A549 (cell line): ENCODE measurements at regions not wholly inside any gene's neighbourhood (a gene's known extent, or its start where the extent isn't known, plus 50 kb on each side); places are given as distances from the start of the nearest gene placed in this dataset.

ENCODE experiments used
- ATAC-seq, 2 experiments: fragments of 200-7000 bp in 1 of 2; fragments of >200 bp in 1 of 2; cut with Nextera tagmentation in 1 of 2; cut with Tn5 transposase in 1 of 2; 3 replicates each; pipeline versions ENCODE4 v1.8.0 to v1.9.1; 2018 to 2020; ENCODE audit warnings: mild to moderate bottlenecking in 1 of 2, moderate library complexity in 1 of 2
- CTCF ChIA-PET: fragments of 300-600 bp; sonication (Branson Sonifier 250); formaldehyde crosslinking; extraction: SDS; loops from one replicate; lab custom pipeline; 2021; ENCODE audit warnings: antibody characterized with exemption, inconsistent platforms; lab: Yijun Ruan, JAX
- POLR2A ChIA-PET: fragments of 350-600 bp; formaldehyde crosslinking; extraction: SDS; loops from one replicate; lab custom pipeline; 2021; ENCODE audit warnings: antibody characterized with exemption, inconsistent platforms; lab: Yijun Ruan, JAX
- DNase-seq, 2 experiments: peaks; one replicate each; pipeline versions ENCODE4 v3.0.0 to v3.0.0-alpha.2; 2011 to 2016; ENCODE audit warnings: low read depth in 1 of 2, low spot score in 1 of 2
- FAIRE-seq: peaks from 2 replicates; lab custom pipeline; 2011; peaks lifted over from hg19 to GRCh38; lab: Jason Lieb, UNC
- H3K27ac ChIP-seq, 2 experiments: fragments of >200 bp; sonication (Bioruptor Twin); formaldehyde crosslinking; 3 replicates each; pipeline ENCODE4 v1.5.1; 2016 to 2017
- H3K4me1 ChIP-seq: fragments of >200 bp; sonication (Bioruptor Twin); formaldehyde crosslinking; 3 replicates; pipeline ENCODE4 v1.6.1; 2016
- H3K4me2 ChIP-seq: fragments of >200 bp; sonication (Bioruptor Twin); formaldehyde crosslinking; 3 replicates; pipeline ENCODE4 v1.6.1; 2016
- H3K4me3 ChIP-seq: fragments of >200 bp; sonication (Bioruptor Twin); formaldehyde crosslinking; 3 replicates; pipeline ENCODE4 v1.5.1; 2016
- H3K9me3 ChIP-seq: fragments of >200 bp; sonication (Bioruptor Twin); formaldehyde crosslinking; 3 replicates; pipeline ENCODE4 v1.6.1; 2016
- ATOH8 ChIP-seq: fragments of 250-450 bp; sonication (Bioruptor Pico); IDR thresholded peaks from 2 replicates; pipeline ENCODE4 v1.5.0; 2020; ENCODE audit warnings: low read depth, mild to moderate bottlenecking, moderate library complexity
- BCL3 ChIP-seq: fragments of >200 bp; sonication (Bioruptor Twin); formaldehyde crosslinking; IDR thresholded peaks from 3 replicates; pipeline ENCODE4 v1.6.1; 2016
- BHLHE40 ChIP-seq: IDR thresholded peaks from 2 replicates; pipeline ENCODE4 v1.6.1; 2012; ENCODE audit warnings: low read depth, low read length, inconsistent platforms
- CBX2 ChIP-seq: fragments of 200-600 bp; sonication (generic); IDR thresholded peaks from 2 replicates; pipeline ENCODE4 v1.6.1; 2016; ENCODE audit warnings: low read depth, mild to moderate bottlenecking, borderline replicate concordance
- CBX8 ChIP-seq: fragments of 200-600 bp; sonication (generic); IDR thresholded peaks from 2 replicates; pipeline ENCODE4 v1.6.1; 2016
- CHD2 ChIP-seq: fragments of 150-350 bp; IDR thresholded peaks from 2 replicates; pipeline ENCODE4 v1.6.1; 2014; ENCODE audit warnings: low read length; ENCODE audit not compliant: partially characterized antibody
- E2F6 ChIP-seq: IDR thresholded peaks from 2 replicates; pipeline ENCODE4 v1.6.1; 2012; ENCODE audit warnings: low read depth, borderline replicate concordance
- EP300 ChIP-seq, 2 experiments: fragments of >200 bp; sonication (Bioruptor Twin); formaldehyde crosslinking; IDR thresholded peaks; 2 replicates in 1 of 2; 3 replicates in 1 of 2; pipeline ENCODE4 v1.6.1; 2016 to 2017
- FOSB ChIP-seq: fragments of 250-450 bp; sonication (Bioruptor Pico); IDR thresholded peaks from 2 replicates; pipeline ENCODE4 v1.5.0; 2020; ENCODE audit warnings: mild to moderate bottlenecking, moderate library complexity
- FOSL2 ChIP-seq, 2 experiments: fragments of 450-650 bp in 1 of 2; fragments of >200 bp in 1 of 2; sonication (Bioruptor Twin) in 1 of 2; formaldehyde crosslinking; IDR thresholded peaks; 2 replicates each; pipeline versions ENCODE4 v1.5.0 to v1.6.1; 2016 to 2020; ENCODE audit warnings: mild to moderate bottlenecking in 1 of 2, moderate library complexity in 1 of 2
- HOXA7 ChIP-seq: fragments of 250-450 bp; sonication (Bioruptor Pico); IDR thresholded peaks from 2 replicates; pipeline ENCODE4 v1.5.0; 2020; ENCODE audit warnings: mild to moderate bottlenecking, moderate library complexity
- HOXB13 ChIP-seq: fragments of 250-450 bp; sonication (Bioruptor Pico); IDR thresholded peaks from 2 replicates; pipeline ENCODE4 v1.5.0; 2020; ENCODE audit warnings: low read depth, mild to moderate bottlenecking, moderate library complexity
- KDM1A ChIP-seq: fragments of 200-600 bp; sonication (generic); IDR thresholded peaks from 2 replicates; pipeline ENCODE4 v1.6.1; 2016; ENCODE audit warnings: low read depth, mild to moderate bottlenecking
- KDM5A ChIP-seq: fragments of 200-600 bp; sonication (generic); IDR thresholded peaks from 2 replicates; pipeline ENCODE4 v1.6.1; 2016; ENCODE audit warnings: antibody characterized with exemption, mild to moderate bottlenecking
- POLR2AphosphoS2 ChIP-seq: conservative IDR thresholded peaks from 2 replicates; pipeline ENCODE4 v1.6.1; 2012; ENCODE audit warnings: low read length, improper control_type of control experiment, inconsistent platforms
- RAD21 ChIP-seq, 2 experiments: fragments of >200 bp in 1 of 2; sonication (Bioruptor Twin) in 1 of 2; formaldehyde crosslinking in 1 of 2; IDR thresholded peaks in 1 of 2; conservative IDR thresholded peaks in 1 of 2; 2 replicates in 1 of 2; 3 replicates in 1 of 2; pipeline ENCODE4 v1.6.1; 2012 to 2018; ENCODE audit warnings: inconsistent platforms in 1 of 2
- RARB ChIP-seq: fragments of 250-450 bp; sonication (Bioruptor Pico); IDR thresholded peaks from 2 replicates; pipeline ENCODE4 v1.8.0; 2021; ENCODE audit warnings: mild to moderate bottlenecking, moderate library complexity
- REST ChIP-seq: fragments of 200-600 bp; sonication (generic); IDR thresholded peaks from 2 replicates; pipeline ENCODE4 v1.6.1; 2016; ENCODE audit warnings: antibody characterized with exemption, mild to moderate bottlenecking, moderate library complexity
- RFX5 ChIP-seq: fragments of 450-650 bp; IDR thresholded peaks from 2 replicates; pipeline ENCODE4 v1.7.1; 2014; ENCODE audit warnings: antibody characterized with exemption, mild to moderate bottlenecking, moderate library complexity
- TP53 ChIP-seq: fragments of 250-450 bp; sonication (Bioruptor Pico); IDR thresholded peaks from 2 replicates; pipeline ENCODE4 v1.5.0; 2021; ENCODE audit warnings: mild to moderate bottlenecking, moderate library complexity
- ZC3H11A ChIP-seq: fragments of 450-650 bp; IDR thresholded peaks from 2 replicates; pipeline ENCODE4 v1.6.1; 2014; ENCODE audit warnings: antibody characterized with exemption, mild to moderate bottlenecking
- WGBS: methylation state at CpG from one replicate; pipeline ENCODE4 v1.1.6; 2017; ENCODE audit errors: missing lambda C conversion rate; 5-methylcytosine and 5-hydroxymethylcytosine counted together

DNA sequence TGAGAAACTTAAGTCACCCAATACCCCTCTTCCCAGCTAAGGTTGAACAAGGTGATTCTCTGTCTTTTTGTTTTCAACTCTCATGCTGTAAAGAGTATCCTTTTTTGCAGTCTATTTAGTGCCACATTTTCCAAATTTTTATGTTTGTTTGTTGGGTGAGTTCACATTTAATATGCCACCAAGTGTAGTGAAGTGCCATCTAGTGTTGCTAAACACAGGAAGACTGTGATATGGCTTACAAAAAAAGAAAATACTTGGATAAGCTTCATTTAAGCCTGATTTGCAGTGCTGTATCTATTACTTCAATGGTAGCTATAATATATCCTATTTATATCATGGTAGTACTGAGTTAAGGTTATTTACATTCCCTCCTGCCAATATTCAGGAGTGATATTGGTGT lies 319.2 kb upstream of the CHORDC1 start:
- ATAC-seq (no peak), DNase-seq (no peak), FAIRE-seq (no peak)
- H3K4me1 ChIP-seq = no peaks in the 10 kb centered on the region
- no peak overlapping the region for H3K27ac ChIP-seq
- TF ChIP-seq HOXA7 (CRISPR knock-in tag) (no peak), RARB (CRISPR knock-in tag) (no peak), TP53 (CRISPR knock-in tag) (no peak), RAD21 (conservative IDR thresholded peaks at IDR 0.05 in 1 of 2, IDR thresholded peaks at IDR 0.05 in 1 of 2) (no peak), HOXB13 (CRISPR knock-in tag) (no peak), CHD2 (no peak), FOSL2 (IDR thresholded peaks at IDR 0.05) (no peak), FOSL2 (CRISPR knock-in tag; IDR thresholded peaks at IDR 0.05) (no peak)
- POLR2A ChIA-PET = no interaction called here
- H3K4me3 ChIP-seq = no peak overlapping the region
- CTCF ChIA-PET = interaction anchor here (0.6 kb wide), 1 partner anchor 11 kb away, joined by 3 read pairs; no protein-coding TSS in a partner anchor
- no peak overlapping the region for H3K4me2 ChIP-seq
- no peaks in the 10 kb centered on the region for H3K9me3 ChIP-seq

GRCh38 chr11:90536301-90536700 lies 313.5 kb upstream of the CHORDC1 start:
- no peak for DNase-seq
- H3K4me2 ChIP-seq = no peak overlapping the region
- POLR2A ChIA-PET = no interaction called here
- no peak for TF ChIP-seq E2F6
- no peak for TF ChIP-seq FOSB (CRISPR knock-in tag)
- TF ChIP-seq KDM1A = no peak
- TF ChIP-seq ZC3H11A = no peak
- no peak for TF ChIP-seq CBX2
- TF ChIP-seq POLR2AphosphoS2 = no peak
- TF ChIP-seq BHLHE40 = no peak
- TF ChIP-seq ATOH8 = no peak
- no peak for TF ChIP-seq RAD21 (conservative IDR thresholded peaks at IDR 0.05 in 1 of 2, IDR thresholded peaks at IDR 0.05 in 1 of 2)
- TF ChIP-seq RFX5 = no peak
- TF ChIP-seq EP300 (IDR thresholded peaks at IDR 0.05) = no peak
- no peak for TF ChIP-seq KDM5A
- no peak for TF ChIP-seq CBX8
- no peak for TF ChIP-seq REST
- no peak for TF ChIP-seq HOXB13 (CRISPR knock-in tag)
- no peak for TF ChIP-seq BCL3
- TF ChIP-seq HOXA7 (CRISPR knock-in tag) = no peak
- TF ChIP-seq, all 56 proteins: peak for 0
- FAIRE-seq (no peak), ATAC-seq (no peak)
- no peak overlapping the region for H3K4me3 ChIP-seq
- H3K4me1 ChIP-seq = no peaks in the 10 kb centered on the region
- CTCF ChIA-PET = interaction anchor here (1.3 kb wide), 1 partner anchor 33 kb away, joined by 3 read pairs; no protein-coding TSS in a partner anchor
- 26% methylated on average over 3 of the region's 3 CpGs for WGBS
- no peaks in the 10 kb centered on the region for H3K9me3 ChIP-seq
- H3K27ac ChIP-seq = no peak overlapping the region
